Bronchial epithelial cell (primary cell): ENCODE measurements at regions not wholly inside any gene's neighbourhood (a gene's known extent, or its start where the extent isn't known, plus 50 kb on each side); places are given as distances from the start of the nearest gene placed in this dataset.
A peak's percentile ranks its signal among the peaks of the same experiment; 100 is the strongest.
"Not testable (repeated sequence)": the region's sequence is repeated elsewhere in the genome, so short reads cannot be mapped to it uniquely, and the experiment has no call there.

ENCODE experiments used
- DNase-seq: peaks from one replicate; pipeline ENCODE4 v3.0.0-alpha.2; 2010; ENCODE audit warnings: low read depth
- FAIRE-seq: peaks from 2 replicates; lab custom pipeline; 2011; peaks lifted over from hg19 to GRCh38; lab: Jason Lieb, UNC
- H3K27me3 ChIP-seq: 2 replicates; pipeline ENCODE4 v1.5.1; 2011; ENCODE audit warnings: low read length; ENCODE audit not compliant: control insufficient read depth, insufficient read depth
- H3K36me3 ChIP-seq: 2 replicates; pipeline ENCODE4 v1.5.1; 2011; ENCODE audit warnings: low read length; ENCODE audit not compliant: control insufficient read depth, insufficient read depth
- H3K4me3 ChIP-seq: 2 replicates; pipeline ENCODE4 v1.5.1; 2011; ENCODE audit warnings: mild to moderate bottlenecking, low read depth, low read length, control low read depth
- CTCF ChIP-seq: IDR thresholded peaks from 2 replicates; pipeline ENCODE4 v1.5.1; 2011; ENCODE audit warnings: mild to moderate bottlenecking, moderate library complexity, low read length, control low read depth, inconsistent platforms; ENCODE audit not compliant: insufficient read depth, severe bottlenecking

- TF ChIP-seq CTCF = no peak
- DNase-seq (no peak), FAIRE-seq (no peak)
- Histone ChIP-seq H3K27me3 (no peaks in the 10 kb centered on the region), H3K4me3 (no peak overlapping the region), H3K36me3 (no peaks in the 10 kb centered on the region)
Observed at GRCh38 chr5:145520335-145520734, 314.8 kb downstream of the PRELID2 start.

- H3K27me3 ChIP-seq, DNase-seq, H3K36me3 ChIP-seq, FAIRE-seq, H3K4me3 ChIP-seq: not testable (repeated sequence)
Observed at GRCh38 chr5:145517588-145517987, 317.6 kb downstream of the PRELID2 start.

- H3K36me3 ChIP-seq = no peaks in the 10 kb centered on the region
- no peak for TF ChIP-seq CTCF
- H3K27me3 ChIP-seq = no peaks in the 10 kb centered on the region
- DNase-seq = no peak
- FAIRE-seq = no peak
- no peak overlapping the region for H3K4me3 ChIP-seq
Observed at GRCh38 chr5:145511351-145511750, 323.8 kb downstream of the PRELID2 start.

GRCh38 chr5:145510769-145511168 lies 324.4 kb downstream of the PRELID2 start:
- Histone ChIP-seq H3K4me3 (no peak overlapping the region), H3K27me3 (no peaks in the 10 kb centered on the region), H3K36me3 (no peaks in the 10 kb centered on the region)
- peak; percentile 58 for FAIRE-seq
- TF ChIP-seq CTCF = no peak
- no peak for DNase-seq

- FAIRE-seq (no peak), DNase-seq (no peak)
- TF ChIP-seq CTCF = no peak
- Histone ChIP-seq H3K27me3 (no peaks in the 10 kb centered on the region), H3K36me3 (no peaks in the 10 kb centered on the region), H3K4me3 (no peak overlapping the region)
Observed at GRCh38 chr5:145510324-145510723, 324.8 kb downstream of the PRELID2 start.

GRCh38 chr5:145509336-145510136 lies 325.6 kb downstream of the PRELID2 start:
- FAIRE-seq (no peak), DNase-seq (peak; percentile 29)
- Histone ChIP-seq H3K36me3 (no peaks in the 10 kb centered on the region), H3K4me3 (no peak overlapping the region), H3K27me3 (no peaks in the 10 kb centered on the region)
- no peak for TF ChIP-seq CTCF
